GM12878 (cell line): ENCODE measurements at regions not wholly inside any gene's neighbourhood (a gene's known extent, or its start where the extent isn't known, plus 50 kb on each side); places are given as distances from the start of the nearest gene placed in this dataset.
"Not testable (repeated sequence)": the region's sequence is repeated elsewhere in the genome, so short reads cannot be mapped to it uniquely, and the experiment has no call there.

ENCODE experiments used
- ATAC-seq: fragments of 200-7000 bp; cut with Tn5 transposase; 3 replicates; pipeline ENCODE4 v1.9.1; 2020; ENCODE audit warnings: mild to moderate bottlenecking, moderate library complexity
- BruUV-seq: library from RNA; stranded (reverse); fragments of 400-500 nt; replicated peaks from 2 replicates; lab custom pipeline; 2021; lab: Mats Ljungman, UMichigan
- CTCF ChIA-PET: fragments of 300-600 bp; sonication (Branson Sonifier 250); formaldehyde crosslinking; extraction: SDS; loops from one replicate; lab custom pipeline; 2021; ENCODE audit warnings: inconsistent platforms; lab: Yijun Ruan, JAX
- POLR2A ChIA-PET: fragments of 350-600 bp; formaldehyde crosslinking; extraction: SDS; loops from one replicate; lab custom pipeline; 2021; ENCODE audit warnings: inconsistent platforms; lab: Charles Lee
- RAD21 ChIA-PET: fragments of 300-600 bp; sonication (Branson Sonifier 250); formaldehyde crosslinking; loops from one replicate; lab custom pipeline; 2023; ENCODE audit warnings: antibody characterized with exemption; ENCODE audit not compliant: unreplicated experiment; lab: Charles Lee
- SMC1A ChIA-PET: fragments of 300-600 bp; sonication (Branson Sonifier 250); formaldehyde crosslinking; loops from one replicate; lab custom pipeline; 2023; ENCODE audit not compliant: unreplicated experiment, uncharacterized antibody; lab: Charles Lee
- DNase-seq: peaks from one replicate; pipeline ENCODE4 v3.0.0-alpha.2; 2011; ENCODE audit warnings: low read depth, low spot score
- FAIRE-seq: peaks from 3 replicates; lab custom pipeline; 2011; peaks lifted over from hg19 to GRCh38; lab: Jason Lieb, UNC
- H2AFZ ChIP-seq: 2 replicates; pipeline ENCODE4 v1.6.0; 2011; ENCODE audit warnings: low read depth, low read length, control low read depth; ENCODE audit not compliant: control insufficient read depth
- H3K27ac ChIP-seq: 2 replicates; pipeline ENCODE4 v1.5.1; 2011; ENCODE audit warnings: control low read depth; ENCODE audit not compliant: control insufficient read depth, insufficient read depth
- H3K27me3 ChIP-seq, 2 experiments: replicated peaks in 1 of 2; 2 replicates each; pipeline versions ENCODE4 v1.6.0 to v1.6.1; 2011; ENCODE audit warnings: low read length in 1 of 2; ENCODE audit not compliant: control insufficient read depth in 2 of 2, insufficient read depth in 2 of 2
- H3K36me3 ChIP-seq, 2 experiments: 2 replicates each; pipeline ENCODE4 v1.5.1; 2011; ENCODE audit warnings: low read length in 1 of 2; ENCODE audit not compliant: control insufficient read depth in 2 of 2, insufficient read depth in 2 of 2
- H3K4me1 ChIP-seq: 2 replicates; pipeline ENCODE4 v1.6.1; 2011; ENCODE audit warnings: mild to moderate bottlenecking, low read length, moderate library complexity, mixed read lengths; ENCODE audit not compliant: control insufficient read depth, insufficient read depth
- H3K4me2 ChIP-seq: 2 replicates; pipeline ENCODE4 v1.6.0; 2011; ENCODE audit warnings: control low read depth; ENCODE audit not compliant: control insufficient read depth, insufficient read depth
- H3K4me3 ChIP-seq: fragments of 200-600 bp; sonication (generic); 2 replicates; pipeline ENCODE4 v1.5.1; 2016
- H3K79me2 ChIP-seq: 2 replicates; pipeline ENCODE4 v1.6.0; 2011; ENCODE audit warnings: low read length; ENCODE audit not compliant: control insufficient read depth, insufficient read depth
- H3K9ac ChIP-seq: 2 replicates; pipeline ENCODE4 v1.8.0; 2011; ENCODE audit warnings: low read length, control low read depth, mixed read lengths; ENCODE audit not compliant: control insufficient read depth, insufficient read depth
- H3K9me3 ChIP-seq: replicated peaks from 3 replicates; pipeline ENCODE4 v1.5.1; 2011; ENCODE audit warnings: mild to moderate bottlenecking, low read length; ENCODE audit not compliant: control insufficient read depth, insufficient read depth
- H4K20me1 ChIP-seq: 2 replicates; pipeline ENCODE4 v1.6.0; 2011; ENCODE audit not compliant: control insufficient read depth, insufficient read depth
- BHLHE40 ChIP-seq, 2 experiments: fragments of 450-650 bp in 1 of 2; IDR thresholded peaks; 2 replicates each; pipeline ENCODE4 v1.6.1; 2011 to 2017; ENCODE audit warnings: low read depth in 2 of 2, borderline replicate concordance in 1 of 2, improper control_type of control experiment in 1 of 2, low read length in 1 of 2, mild to moderate bottlenecking in 1 of 2
- E2F8 ChIP-seq: fragments of 450-650 bp; IDR thresholded peaks from 2 replicates; pipeline ENCODE4 v1.6.1; 2018; ENCODE audit warnings: mild to moderate bottlenecking, low read depth, moderate library complexity; ENCODE audit not compliant: partially characterized antibody
- MLLT1 ChIP-seq: fragments of 450-650 bp; IDR thresholded peaks from 2 replicates; pipeline ENCODE4 v1.6.1; 2016; ENCODE audit warnings: mild to moderate bottlenecking
- MTA2 ChIP-seq: fragments of 450-650 bp; IDR thresholded peaks from 2 replicates; pipeline ENCODE4 v1.6.1; 2016; ENCODE audit warnings: low read depth, mild to moderate bottlenecking, moderate library complexity
- NR2C1 ChIP-seq: fragments of 450-650 bp; IDR thresholded peaks from 2 replicates; pipeline ENCODE4 v1.6.1; 2017; ENCODE audit warnings: antibody characterized with exemption, mild to moderate bottlenecking, moderate library complexity
- POU2F2 ChIP-seq: IDR thresholded peaks from 3 replicates; pipeline ENCODE4 v1.6.1; 2011; ENCODE audit warnings: low read depth, mild to moderate bottlenecking, low read length, borderline replicate concordance
- WGBS: methylation state at CpG from one replicate; pipeline ENCODE4 v1.1.6; 2016; ENCODE audit warnings: low lambda C conversion rate; ENCODE audit not compliant: insufficient replicate concordance, insufficient coverage; ENCODE audit errors: missing lambda C conversion rate; 5-methylcytosine and 5-hydroxymethylcytosine counted together
- in situ Hi-C: fragments of 300-500 bp; cut with MboI; formaldehyde crosslinking; loops from 9 replicates; pipeline ENCODE4 v1.14.3; 2018; ENCODE audit warnings: mixed read lengths
- intact Hi-C: fragments of 100-400 bp; cut with micrococcal nuclease; formaldehyde crosslinking; loops from one replicate; pipeline ENCODE4 v1.14.2; 2022; ENCODE audit not compliant: unreplicated experiment

- Histone ChIP-seq H3K27me3 (no peaks in the 10 kb centered on the region), H3K79me2 (no peaks in the 10 kb centered on the region), H3K9ac (no peak overlapping the region), H2AFZ (no peak overlapping the region), H3K4me1 (no peaks in the 10 kb centered on the region), H3K36me3 (no peaks in the 10 kb centered on the region), H4K20me1 (no peaks in the 10 kb centered on the region), H3K4me2 (no peak overlapping the region), H3K4me3 (no peak overlapping the region), H3K27ac (no peak overlapping the region), H3K9me3 (no peaks in the 10 kb centered on the region; the same call in 2 of the 3 replicates)
- RAD21 ChIA-PET = interaction anchor here (0.9 to 3.9 kb wide), 3 partner anchors 12 to 241 kb away, joined by 3 to 17 read pairs (median 3); no protein-coding TSS in a partner anchor
- WGBS = 46% methylated on average over 11 of the region's 11 CpGs
- DNase-seq (no peak), ATAC-seq (no peak), FAIRE-seq (no peak)
- BruUV-seq = no TSS peak
- POLR2A ChIA-PET = interaction anchor here (1.7 kb wide), 1 partner anchor 241 kb away, joined by 3 read pairs; no protein-coding TSS in a partner anchor
- CTCF ChIA-PET = interaction anchor here (1.0 to 1.6 kb wide), 4 partner anchors 9 to 12 kb away, joined by 3 to 4 read pairs (median 4); no protein-coding TSS in a partner anchor
- in situ Hi-C loops = no loop called here
- intact Hi-C loops = no loop called here
- TF ChIP-seq MLLT1 (no peak), POU2F2 (no peak), E2F8 (no peak), NR2C1 (no peak), BHLHE40 (IDR thresholded peaks at IDR 0.05; ENCODE audit: borderline replicate concordance in 1 of 2, low read depth in 2 of 2, low read length in 1 of 2) (no peak), MTA2 (no peak)
- SMC1A ChIA-PET = interaction anchor here (1.0 to 1.9 kb wide), 5 partner anchors 9 to 136 kb away, joined by 3 to 10 read pairs (median 3); no protein-coding TSS in a partner anchor
Observed at GRCh38 chr10:44249490-44249889, 135.4 kb downstream of the CXCL12 start.

GRCh38 chr10:44246700-44247099, 138.2 kb downstream of the CXCL12 start:
- H3K4me1 ChIP-seq, RAD21 ChIA-PET, H3K4me3 ChIP-seq, SMC1A ChIA-PET, BruUV-seq, H3K4me2 ChIP-seq, H3K27me3 ChIP-seq, CTCF ChIA-PET, H3K9me3 ChIP-seq, H3K79me2 ChIP-seq, H3K27ac ChIP-seq, ATAC-seq, DNase-seq, intact Hi-C loops, H2AFZ ChIP-seq, FAIRE-seq, H4K20me1 ChIP-seq, in situ Hi-C loops, H3K9ac ChIP-seq, POLR2A ChIA-PET, H3K36me3 ChIP-seq: not testable (repeated sequence)

GRCh38 chr10:44246287-44246686, 138.6 kb downstream of the CXCL12 start:
- POLR2A ChIA-PET, H3K4me2 ChIP-seq, FAIRE-seq, H3K27me3 ChIP-seq, ATAC-seq, RAD21 ChIA-PET, H4K20me1 ChIP-seq, intact Hi-C loops, CTCF ChIA-PET, H3K9ac ChIP-seq, H3K36me3 ChIP-seq, H3K4me3 ChIP-seq, H3K4me1 ChIP-seq, H2AFZ ChIP-seq, H3K27ac ChIP-seq, DNase-seq, in situ Hi-C loops, H3K79me2 ChIP-seq, SMC1A ChIA-PET, BruUV-seq, H3K9me3 ChIP-seq: not testable (repeated sequence)
- 46% methylated on average over 2 of the region's 2 CpGs for WGBS
